KMS-11 (cell line): ENCODE measurements at regions not wholly inside any gene's neighbourhood (a gene's known extent, or its start where the extent isn't known, plus 50 kb on each side); places are given as distances from the start of the nearest gene placed in this dataset.

Source experiments
- H2AFZ ChIP-seq: fragments of 200-600 bp; sonication (generic); 2 replicates; pipeline ENCODE4 v1.6.1; 2016; ENCODE audit warnings: antibody characterized with exemption, mixed run types, low read depth
- H3K27ac ChIP-seq: fragments of 200-600 bp; sonication (generic); 2 replicates; pipeline ENCODE4 v1.6.1; 2016; ENCODE audit warnings: mild to moderate bottlenecking, mixed run types
- H3K27me3 ChIP-seq: fragments of 200-600 bp; sonication (generic); 2 replicates; pipeline ENCODE4 v1.6.1; 2017; ENCODE audit warnings: mild to moderate bottlenecking, low read depth, mixed run types, moderate library complexity; ENCODE audit not compliant: insufficient read depth
- H3K36me3 ChIP-seq: fragments of 200-600 bp; sonication (generic); 2 replicates; pipeline ENCODE4 v1.6.1; 2017; ENCODE audit warnings: mild to moderate bottlenecking, mixed run types; ENCODE audit not compliant: insufficient read depth
- H3K4me1 ChIP-seq: fragments of 200-600 bp; sonication (generic); 2 replicates; pipeline ENCODE4 v1.6.1; 2016; ENCODE audit warnings: mild to moderate bottlenecking, low read depth, mixed run types; ENCODE audit not compliant: poor library complexity, severe bottlenecking
- H3K4me2 ChIP-seq: fragments of 200-600 bp; sonication (generic); 2 replicates; pipeline ENCODE4 v1.7.0; 2016; ENCODE audit warnings: mild to moderate bottlenecking, mixed run types
- H3K4me3 ChIP-seq: fragments of 200-600 bp; sonication (generic); IDR thresholded peaks from 2 replicates; pipeline ENCODE4 v1.6.1; 2017; ENCODE audit warnings: low read depth, low read length, mixed read lengths; ENCODE audit not compliant: insufficient read depth
- H3K79me2 ChIP-seq: fragments of 200-600 bp; sonication (generic); 2 replicates; pipeline ENCODE4 v1.6.1; 2016; ENCODE audit warnings: low read depth, mixed run types; ENCODE audit not compliant: insufficient read depth
- H3K9ac ChIP-seq: fragments of 200-600 bp; sonication (generic); 2 replicates; pipeline ENCODE4 v1.6.1; 2016; ENCODE audit warnings: mild to moderate bottlenecking, mixed run types
- H4K20me1 ChIP-seq: fragments of 200-600 bp; sonication (generic); 2 replicates; pipeline ENCODE4 v1.6.1; 2016; ENCODE audit warnings: mild to moderate bottlenecking, mixed run types; ENCODE audit not compliant: insufficient read depth
- CTCF ChIP-seq: fragments of 200-600 bp; sonication (generic); conservative IDR thresholded peaks from 2 replicates; pipeline ENCODE4 v1.6.1; 2017; ENCODE audit warnings: low read depth, mild to moderate bottlenecking, antibody characterized with exemption, low read length, moderate library complexity, mixed read lengths

GRCh38 chr13:97568850-97569249 is 134.9 kb downstream of the RAP2A start:
- Histone ChIP-seq H3K4me1 (no peaks in the 10 kb centered on the region), H3K27me3 (no peaks in the 10 kb centered on the region), H3K4me3 (no peak overlapping the region), H4K20me1 (no peaks in the 10 kb centered on the region), H3K79me2 (no peaks in the 10 kb centered on the region), H2AFZ (no peak overlapping the region), H3K9ac (no peak overlapping the region), H3K4me2 (no peak overlapping the region), H3K36me3 (no peaks in the 10 kb centered on the region), H3K27ac (no peak overlapping the region)
- TF ChIP-seq CTCF, result no peak

GRCh38 chr13:97569841-97570240 is 135.9 kb downstream of the RAP2A start:
- H3K4me3 ChIP-seq, result no peak overlapping the region
- no peaks in the 10 kb centered on the region for H3K27me3 ChIP-seq
- no peak overlapping the region for H2AFZ ChIP-seq
- no peaks in the 10 kb centered on the region for H3K36me3 ChIP-seq
- no peaks in the 10 kb centered on the region for H4K20me1 ChIP-seq
- H3K4me1 ChIP-seq, result no peaks in the 10 kb centered on the region
- H3K9ac ChIP-seq, result no peak overlapping the region
- H3K79me2 ChIP-seq, result no peaks in the 10 kb centered on the region
- TF ChIP-seq CTCF, result no peak
- H3K27ac ChIP-seq, result no peak overlapping the region
- no peak overlapping the region for H3K4me2 ChIP-seq

- TF ChIP-seq CTCF, result no peak
- Histone ChIP-seq H3K4me2 (no peak overlapping the region), H3K36me3 (no peaks in the 10 kb centered on the region), H2AFZ (no peak overlapping the region), H3K27me3 (no peaks in the 10 kb centered on the region), H3K79me2 (no peaks in the 10 kb centered on the region), H3K9ac (no peak overlapping the region), H3K4me3 (no peak overlapping the region), H4K20me1 (no peaks in the 10 kb centered on the region), H3K27ac (no peak overlapping the region), H3K4me1 (no peaks in the 10 kb centered on the region)
Measured at GRCh38 chr13:97570442-97570841, 136.5 kb downstream of the RAP2A start.

- Histone ChIP-seq H3K4me1 (no peaks in the 10 kb centered on the region), H3K4me2 (no peak overlapping the region), H3K79me2 (no peaks in the 10 kb centered on the region), H3K27ac (no peak overlapping the region), H3K27me3 (no peaks in the 10 kb centered on the region), H3K4me3 (no peak overlapping the region), H3K36me3 (no peaks in the 10 kb centered on the region), H4K20me1 (no peaks in the 10 kb centered on the region), H3K9ac (no peak overlapping the region), H2AFZ (no peak overlapping the region)
- no peak for TF ChIP-seq CTCF
Measured at GRCh38 chr13:97573011-97573410, 139.0 kb downstream of the RAP2A start.

- Histone ChIP-seq H4K20me1 (no peaks in the 10 kb centered on the region), H2AFZ (no peak overlapping the region), H3K27ac (no peak overlapping the region), H3K4me2 (no peak overlapping the region), H3K27me3 (no peaks in the 10 kb centered on the region), H3K9ac (no peak overlapping the region), H3K36me3 (no peaks in the 10 kb centered on the region), H3K4me1 (no peaks in the 10 kb centered on the region), H3K79me2 (no peaks in the 10 kb centered on the region), H3K4me3 (no peak overlapping the region)
- no peak for TF ChIP-seq CTCF
Measured at GRCh38 chr13:97574926-97575325, 141.0 kb downstream of the RAP2A start.
